Neural crest cell (in vitro differentiated cells): ENCODE measurements at regions not wholly inside any gene's neighbourhood (a gene's known extent, or its start where the extent isn't known, plus 50 kb on each side); places are given as distances from the start of the nearest gene placed in this dataset.

ENCODE experiments used
- DNase-seq: peaks from one replicate; pipeline ENCODE4 v3.0.0; 2021; ENCODE audit warnings: low read depth, mixed read lengths, low spot score
- H3K27ac Mint-ChIP-seq: one replicate; pipeline ENCODE4 v1.8.0; 2021; ENCODE audit warnings: mild to moderate bottlenecking, mixed read lengths; ENCODE audit not compliant: unreplicated experiment
- H3K27me3 Mint-ChIP-seq: 2 replicates; pipeline ENCODE4 v1.8.0; 2021; ENCODE audit warnings: low read depth, mild to moderate bottlenecking, mixed read lengths
- H3K36me3 Mint-ChIP-seq: 2 replicates; pipeline ENCODE4 v1.8.0; 2021; ENCODE audit warnings: low read depth, mild to moderate bottlenecking, mixed read lengths
- H3K4me1 Mint-ChIP-seq: 2 replicates; pipeline ENCODE4 v1.8.0; 2021; ENCODE audit warnings: mixed read lengths
- H3K4me3 Mint-ChIP-seq: one replicate; pipeline ENCODE4 v1.8.0; 2021; ENCODE audit warnings: mild to moderate bottlenecking, mixed read lengths
- H3K9me3 Mint-ChIP-seq: 2 replicates; pipeline ENCODE4 v1.8.0; 2021; ENCODE audit warnings: mixed read lengths
- CTCF ChIP-seq: fragments of 200-600 bp; sonication (generic); conservative IDR thresholded peaks from 2 replicates; pipeline ENCODE4 v1.5.0; 2021; ENCODE audit warnings: antibody characterized with exemption, mild to moderate bottlenecking

GRCh38 chr18:37787452-37787851 lies 221.9 kb upstream of the CELF4 start:
- TF ChIP-seq CTCF: no peak
- Mint-ChIP-seq H3K36me3 (no peaks in the 10 kb centered on the region), H3K9me3 (peaks cover 4% of the 10 kb centered on the region), H3K4me3 (no peak overlapping the region), H3K27me3 (no peaks in the 10 kb centered on the region), H3K4me1 (no peaks in the 10 kb centered on the region), H3K27ac (no peak overlapping the region)
- no peak for DNase-seq

DNA sequence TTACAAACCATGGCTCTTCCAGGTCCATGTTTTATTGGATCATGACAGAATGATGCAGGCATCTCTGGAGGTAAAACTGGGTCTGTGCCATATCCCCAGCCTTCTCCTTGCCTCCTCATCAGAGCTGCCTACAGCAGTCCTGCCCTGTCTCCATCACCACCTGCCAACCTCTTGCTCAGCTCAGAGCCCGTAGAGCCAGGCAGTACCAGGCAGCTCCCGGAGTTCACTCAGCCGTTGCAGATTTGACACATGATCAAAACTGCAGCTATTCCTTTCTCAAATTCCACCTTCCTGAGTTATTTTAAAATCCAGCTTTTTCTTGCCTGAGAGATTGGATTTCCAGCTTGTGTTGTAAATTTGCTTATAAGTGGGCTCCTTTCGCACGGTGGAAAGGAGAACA lies 218.2 kb upstream of the CELF4 start:
- H3K27ac Mint-ChIP-seq: no peak overlapping the region
- H3K9me3 Mint-ChIP-seq: no peaks in the 10 kb centered on the region
- no peak for TF ChIP-seq CTCF
- H3K36me3 Mint-ChIP-seq: no peaks in the 10 kb centered on the region
- no peak overlapping the region for H3K4me3 Mint-ChIP-seq
- DNase-seq: no peak
- no peaks in the 10 kb centered on the region for H3K27me3 Mint-ChIP-seq
- no peaks in the 10 kb centered on the region for H3K4me1 Mint-ChIP-seq

- H3K9me3 Mint-ChIP-seq: no peaks in the 10 kb centered on the region
Measured at GRCh38 chr18:37779220-37779619, 213.6 kb upstream of the CELF4 start.

GRCh38 chr18:37778417-37779165 lies 213.0 kb upstream of the CELF4 start:
- Mint-ChIP-seq H3K4me3 (no peak overlapping the region), H3K9me3 (no peaks in the 10 kb centered on the region), H3K27ac (no peak overlapping the region), H3K4me1 (no peaks in the 10 kb centered on the region), H3K27me3 (no peaks in the 10 kb centered on the region), H3K36me3 (no peaks in the 10 kb centered on the region)
- peak; percentile 94 for TF ChIP-seq CTCF
- peak; percentile 89 for DNase-seq

More at GRCh38 chr18:37779220-37779619, 213.6 kb upstream of the CELF4 start:
- no peak overlapping the region for H3K27ac Mint-ChIP-seq
- no peaks in the 10 kb centered on the region for H3K4me1 Mint-ChIP-seq
- H3K27me3 Mint-ChIP-seq: no peaks in the 10 kb centered on the region
- H3K4me3 Mint-ChIP-seq: no peak overlapping the region
- TF ChIP-seq CTCF: no peak
- H3K36me3 Mint-ChIP-seq: no peaks in the 10 kb centered on the region
- no peak for DNase-seq

- H3K27me3 Mint-ChIP-seq: no peaks in the 10 kb centered on the region
- H3K9me3 Mint-ChIP-seq: peaks cover 4% of the 10 kb centered on the region
- no peaks in the 10 kb centered on the region for H3K36me3 Mint-ChIP-seq
Measured at GRCh38 chr18:37769826-37770225, 204.2 kb upstream of the CELF4 start.

More at GRCh38 chr18:37769826-37770225, 204.2 kb upstream of the CELF4 start:
- no peak for TF ChIP-seq CTCF
- Mint-ChIP-seq H3K4me1 (no peaks in the 10 kb centered on the region), H3K27ac (no peak overlapping the region), H3K4me3 (no peak overlapping the region)
- DNase-seq: no peak
